Right lobe of liver (tissue), 6 donors: ENCODE measurements at regions not wholly inside any gene's neighbourhood (a gene's known extent, or its start where the extent isn't known, plus 50 kb on each side); places are given as distances from the start of the nearest gene placed in this dataset.

Source experiments
- ATAC-seq, 4 donors: fragments of 200-7000 bp; cut with Tn5 transposase; one replicate each; pipeline ENCODE4 v1.9.1; 2020; ENCODE audit warnings: mild to moderate bottlenecking in 4 of 4, moderate library complexity in 4 of 4
- DNase-seq, 3 donors: peaks; one replicate each; pipeline ENCODE4 v3.0.0-alpha.2; 2020
- H3K27ac ChIP-seq, 3 donors: fragments of 200-600 bp; one replicate each; pipeline ENCODE4 v1.8.0; 2022
- H3K27me3 ChIP-seq, 2 donors: fragments of 200-600 bp; one replicate each; pipeline ENCODE4 v1.8.0; 2022
- H3K36me3 ChIP-seq, 4 donors: fragments of 200-600 bp; sonication (generic) in 1 of 4; one replicate each; pipeline versions ENCODE4 v1.5.1 to v1.8.0; 2017 to 2022; ENCODE audit warnings: control low read depth in 1 of 4
- H3K4me1 ChIP-seq, 4 donors: fragments of 200-600 bp; sonication (generic) in 1 of 4; one replicate each; pipeline versions ENCODE4 v1.5.1 to v1.8.0; 2017 to 2022; ENCODE audit warnings: control low read depth in 1 of 4
- H3K4me3 ChIP-seq, 3 donors: fragments of 200-600 bp; one replicate each; pipeline ENCODE4 v1.8.0; 2022
- H3K9me3 ChIP-seq, 4 donors: fragments of 200-600 bp; sonication (generic) in 1 of 4; one replicate each; pipeline versions ENCODE4 v1.5.1 to v1.8.0; 2017 to 2022; ENCODE audit warnings: control low read depth in 1 of 4
- CTCF ChIP-seq, 4 donors: fragments of 200-600 bp in 3 of 4; fragments of 450-650 bp in 1 of 4; IDR thresholded peaks; one replicate each; pipeline versions ENCODE4 v1.5.1 to v1.8.0; 2016 to 2022; ENCODE audit warnings: antibody characterized with exemption in 4 of 4, mild to moderate bottlenecking in 2 of 4
- POLR2A ChIP-seq: fragments of 450-650 bp; IDR thresholded peaks from one replicate; pipeline ENCODE4 v1.6.1; 2017; ENCODE audit warnings: antibody characterized with exemption, mild to moderate bottlenecking
- WGBS: methylation state at CpG from one replicate; pipeline ENCODE4 v1.1.6; 2018; ENCODE audit warnings: low coverage, low lambda C conversion rate; ENCODE audit not compliant: insufficient coverage; ENCODE audit errors: missing lambda C conversion rate; 5-methylcytosine and 5-hydroxymethylcytosine counted together
- intact Hi-C, 2 donors: fragments of 100-400 bp; cut with DNase I; formaldehyde crosslinking; loops; one replicate each; pipeline versions ENCODE4 v1.11.2 to v1.14.1; 2022
- donor health status: DM: no; HTN: yes; CAD: no.
- donor health status: DM: no; HTN: no; CAD: no.
- donor health status: DM: no; HTN: no; CAD: no.
- donor health status: DM: no; HTN: yes; CAD: no.
- donor health status: DM: no; HTN: yes; CAD: no.

DNA sequence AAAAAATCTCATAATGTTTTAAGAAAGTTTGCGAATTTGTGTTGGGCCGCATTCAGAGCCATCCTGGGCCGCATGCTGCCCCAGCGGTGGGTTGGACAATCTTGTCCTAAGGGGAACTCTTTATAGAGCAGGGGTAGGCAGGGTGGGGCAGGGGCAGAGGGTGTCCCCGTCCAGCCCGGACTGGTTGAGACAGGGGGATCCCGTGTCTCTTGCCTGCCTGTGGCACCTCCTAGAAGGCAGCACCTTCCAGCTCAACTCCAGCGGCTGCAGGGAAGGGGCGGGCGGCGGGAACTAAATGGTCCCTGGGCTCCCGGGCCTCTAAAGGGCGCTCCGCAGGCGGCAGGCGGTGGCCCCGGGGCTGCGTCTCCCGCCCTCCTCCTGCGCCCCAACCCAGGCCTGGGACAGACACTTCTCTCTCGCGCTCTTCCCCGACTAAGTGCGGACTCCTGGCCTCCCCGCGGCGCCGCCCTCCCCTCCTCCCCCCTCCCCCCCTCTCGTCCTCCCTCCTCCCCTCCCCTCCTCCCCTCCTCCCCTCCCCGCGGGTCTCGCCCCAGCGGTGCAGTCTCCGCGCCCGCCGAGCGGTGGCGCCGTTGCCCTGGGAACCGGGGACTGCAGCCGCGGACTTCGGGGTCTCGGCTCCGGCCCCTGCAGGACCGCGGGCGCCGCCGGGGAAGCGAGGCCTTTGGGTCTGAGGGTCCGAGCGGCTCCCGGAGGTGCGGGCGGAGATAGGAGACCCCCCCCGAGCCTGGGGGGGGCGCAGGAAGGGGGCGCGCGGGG lies 132.6 kb downstream of the MRPL36 start:
- H3K4me1 ChIP-seq, result no peaks in the 10 kb centered on the region
- no peaks in the 10 kb centered on the region for H3K9me3 ChIP-seq
- no peaks in the 10 kb centered on the region for H3K36me3 ChIP-seq
- H3K27ac ChIP-seq, result no peak overlapping the region
- H3K4me3 ChIP-seq, result no peak overlapping the region
- TF ChIP-seq CTCF (IDR thresholded peaks at IDR 0.05), result peak in 1 of 4 donors; percentile 10
- TF ChIP-seq POLR2A, result no peak
- 12% methylated on average over 21 of the region's 62 CpGs for WGBS
- peaks cover 0 to 9% of the 10 kb centered on the region in 2 donors for H3K27me3 ChIP-seq
- ATAC-seq (no peak), DNase-seq (no peak)
- intact Hi-C loops, result no loop called here

DNA sequence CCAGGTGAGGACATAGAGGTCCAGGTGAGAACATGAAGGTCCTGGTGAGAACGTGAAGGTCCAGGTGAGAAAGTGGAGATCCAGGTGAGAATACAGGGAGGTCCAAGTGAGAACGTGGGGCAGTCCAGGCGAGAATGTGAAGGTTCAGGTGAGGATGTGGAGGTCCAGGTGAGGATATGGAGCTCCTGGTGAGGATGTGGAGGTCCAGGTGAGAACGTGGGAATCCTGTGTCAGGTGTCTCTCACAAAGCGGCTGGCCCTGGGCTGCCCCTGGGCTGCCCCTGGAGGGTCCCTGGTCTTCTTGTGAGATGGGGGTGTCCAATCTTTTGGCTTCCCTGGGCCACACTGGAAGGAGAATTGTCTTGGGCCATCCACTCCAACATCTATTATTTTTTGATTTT lies 133.4 kb downstream of the MRPL36 start:
- ATAC-seq (no peak), DNase-seq (no peak)
- H3K9me3 ChIP-seq, result no peaks in the 10 kb centered on the region
- TF ChIP-seq CTCF (IDR thresholded peaks at IDR 0.05) (no peak), POLR2A (no peak)
- no peaks in the 10 kb centered on the region for H3K4me1 ChIP-seq
- H3K27ac ChIP-seq, result no peak overlapping the region
- no peaks in the 10 kb centered on the region for H3K36me3 ChIP-seq
- 48% methylated on average over 3 of the region's 5 CpGs for WGBS
- H3K27me3 ChIP-seq, result peaks cover 0 to 9% of the 10 kb centered on the region in 2 donors
- no peak overlapping the region for H3K4me3 ChIP-seq
- intact Hi-C loops, result no loop called here

GRCh38 chr5:1665803-1666202 lies 133.8 kb downstream of the MRPL36 start:
- TF ChIP-seq CTCF (IDR thresholded peaks at IDR 0.05) (no peak), POLR2A (no peak)
- no peaks in the 10 kb centered on the region for H3K9me3 ChIP-seq
- DNase-seq, result no peak

DNA sequence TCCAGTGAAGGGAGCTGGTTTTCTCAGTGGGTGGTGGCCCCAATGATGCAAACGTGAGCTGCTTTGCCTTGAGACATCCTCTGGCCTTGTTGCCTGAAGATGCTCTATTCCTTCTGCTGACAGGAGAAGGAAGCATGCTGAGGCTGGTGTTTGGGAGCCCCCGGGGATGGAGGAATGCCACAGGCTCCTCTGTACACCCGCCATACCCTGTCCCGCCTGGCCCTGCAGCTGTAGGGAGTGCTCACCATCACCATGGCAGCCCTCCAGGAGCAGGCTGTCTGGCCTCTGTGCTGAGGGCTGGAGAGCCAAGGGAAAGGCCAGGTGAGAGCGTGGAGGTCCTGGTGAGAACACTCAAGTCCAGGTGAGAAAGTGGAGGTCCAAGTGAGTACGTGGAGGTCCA lies 134.4 kb downstream of the MRPL36 start:
- no peak for DNase-seq
- TF ChIP-seq POLR2A (no peak), CTCF (IDR thresholded peaks at IDR 0.05) (no peak)
- no peaks in the 10 kb centered on the region for H3K36me3 ChIP-seq
- H3K4me1 ChIP-seq, result no peaks in the 10 kb centered on the region
- intact Hi-C loops, result no loop called here
- no peak for ATAC-seq
- no peaks in the 10 kb centered on the region for H3K9me3 ChIP-seq
- no peak overlapping the region for H3K4me3 ChIP-seq
- no peak overlapping the region for H3K27ac ChIP-seq
- 63% methylated on average over 2 of the region's 6 CpGs for WGBS
- peaks cover 0 to 9% of the 10 kb centered on the region in 2 donors for H3K27me3 ChIP-seq

More at GRCh38 chr5:1665803-1666202, 133.8 kb downstream of the MRPL36 start:
- 52% methylated on average over 4 of the region's 4 CpGs for WGBS
- Histone ChIP-seq H3K4me3 (no peak overlapping the region), H3K36me3 (no peaks in the 10 kb centered on the region), H3K27ac (no peak overlapping the region), H3K4me1 (no peaks in the 10 kb centered on the region), H3K27me3 (peaks cover 0 to 9% of the 10 kb centered on the region in 2 donors)
- intact Hi-C loops, result no loop called here
- no peak for ATAC-seq
